H9 (cell line): ENCODE measurements at regions not wholly inside any gene's neighbourhood (a gene's known extent, or its start where the extent isn't known, plus 50 kb on each side); places are given as distances from the start of the nearest gene placed in this dataset.

Experiments used
- DNase-seq: peaks from one replicate; pipeline ENCODE4 v3.0.0-alpha.2; 2017
- H2AFZ ChIP-seq: one replicate; pipeline ENCODE4 v1.6.1; 2013; ENCODE audit warnings: mild to moderate bottlenecking, low read length, control low read depth, moderate library complexity
- H2AK5ac ChIP-seq: 2 replicates; pipeline ENCODE4 v1.6.1; 2013; ENCODE audit warnings: low read length, control low read depth, mixed read lengths; ENCODE audit not compliant: insufficient read length
- H2BK120ac ChIP-seq: one replicate; pipeline ENCODE4 v1.6.1; 2013; ENCODE audit warnings: low read depth, mild to moderate bottlenecking, low read length, control low read depth, inconsistent platforms; ENCODE audit not compliant: poor library complexity, severe bottlenecking
- H2BK12ac ChIP-seq: 2 replicates; pipeline ENCODE4 v1.6.1; 2013; ENCODE audit warnings: low read length, control low read depth, mixed read lengths, low read depth; ENCODE audit not compliant: insufficient read length
- H2BK15ac ChIP-seq: 2 replicates; pipeline ENCODE4 v1.6.1; 2013; ENCODE audit warnings: low read depth, low read length, control low read depth
- H2BK20ac ChIP-seq: one replicate; pipeline ENCODE4 v1.6.1; 2013; ENCODE audit warnings: low read depth, mild to moderate bottlenecking, low read length, control low read depth, inconsistent platforms; ENCODE audit not compliant: poor library complexity, severe bottlenecking
- H2BK5ac ChIP-seq: 2 replicates; pipeline ENCODE4 v1.6.1; 2013; ENCODE audit warnings: low read length, control low read depth, mixed read lengths; ENCODE audit not compliant: insufficient read length
- H3K14ac ChIP-seq: 2 replicates; pipeline ENCODE4 v1.6.1; 2013; ENCODE audit warnings: low read length, control low read depth; ENCODE audit not compliant: insufficient read depth
- H3K18ac ChIP-seq: 2 replicates; pipeline ENCODE4 v1.6.1; 2013; ENCODE audit warnings: low read depth, mild to moderate bottlenecking, mixed read lengths, low read length, control low read depth; ENCODE audit not compliant: insufficient read length
- H3K23ac ChIP-seq: 2 replicates; pipeline ENCODE4 v1.6.1; 2013; ENCODE audit warnings: low read length, control low read depth, mixed read lengths, low read depth; ENCODE audit not compliant: insufficient read length
- H3K23me2 ChIP-seq: 2 replicates; pipeline ENCODE4 v1.6.1; 2013; ENCODE audit warnings: low read depth, mild to moderate bottlenecking, mixed read lengths, low read length, control low read depth; ENCODE audit not compliant: insufficient read length, poor library complexity, severe bottlenecking
- H3K27ac ChIP-seq: 2 replicates; pipeline ENCODE4 v1.5.1; 2013; ENCODE audit warnings: low read length, control low read depth, mixed read lengths, low read depth; ENCODE audit not compliant: insufficient read length
- H3K27me3 ChIP-seq: 2 replicates; pipeline ENCODE4 v1.6.1; 2013; ENCODE audit warnings: low read length, control low read depth, inconsistent platforms; ENCODE audit not compliant: insufficient read depth
- H3K4ac ChIP-seq: 2 replicates; pipeline ENCODE4 v1.6.1; 2013; ENCODE audit warnings: low read depth, mild to moderate bottlenecking, control low read depth, inconsistent platforms, low read length, moderate library complexity
- H3K4me1 ChIP-seq: 2 replicates; pipeline ENCODE4 v1.6.1; 2013; ENCODE audit warnings: low read length, control low read depth, inconsistent platforms; ENCODE audit not compliant: insufficient read depth
- H3K4me2 ChIP-seq: 2 replicates; pipeline ENCODE4 v1.6.1; 2013; ENCODE audit warnings: low read length, control low read depth, mixed read lengths; ENCODE audit not compliant: insufficient read length, insufficient read depth
- H3K56ac ChIP-seq: 2 replicates; pipeline ENCODE4 v1.6.1; 2013; ENCODE audit warnings: low read depth, mild to moderate bottlenecking, mixed read lengths, low read length, control low read depth; ENCODE audit not compliant: insufficient read length
- H3K79me1 ChIP-seq: 2 replicates; pipeline ENCODE4 v1.6.1; 2013; ENCODE audit warnings: low read depth, mild to moderate bottlenecking, moderate library complexity, low read length, control low read depth, inconsistent platforms; ENCODE audit not compliant: insufficient read depth, poor library complexity, severe bottlenecking
- H3K79me2 ChIP-seq: 2 replicates; pipeline ENCODE4 v1.6.1; 2013; ENCODE audit warnings: low read length, control low read depth, inconsistent platforms; ENCODE audit not compliant: insufficient read depth
- H3K9ac ChIP-seq: 2 replicates; pipeline ENCODE4 v1.6.1; 2013; ENCODE audit warnings: low read length, control low read depth, mixed read lengths; ENCODE audit not compliant: insufficient read length; ENCODE audit errors: extremely low read depth
- H3K9me3 ChIP-seq: one replicate; pipeline ENCODE4 v1.6.1; 2013; ENCODE audit warnings: low read depth, low read length, inconsistent platforms; ENCODE audit not compliant: control insufficient read depth
- H3T11ph ChIP-seq: one replicate; pipeline ENCODE4 v1.6.1; 2013; ENCODE audit warnings: mild to moderate bottlenecking, low read length, control low read depth, inconsistent platforms
- H4K20me1 ChIP-seq: one replicate; pipeline ENCODE4 v1.6.1; 2013; ENCODE audit not compliant: control insufficient read depth, insufficient read length, insufficient read depth
- H4K5ac ChIP-seq: 2 replicates; pipeline ENCODE4 v1.6.1; 2013; ENCODE audit warnings: low read depth, mild to moderate bottlenecking, mixed read lengths, low read length, control low read depth; ENCODE audit not compliant: insufficient read length
- H4K8ac ChIP-seq: replicated peaks from 2 replicates; pipeline ENCODE4 v1.6.1; 2013; ENCODE audit warnings: low read length, control low read depth, mixed read lengths, low read depth; ENCODE audit not compliant: insufficient read length
- H4K91ac ChIP-seq: 2 replicates; pipeline ENCODE4 v1.6.1; 2013; ENCODE audit warnings: low read depth, mild to moderate bottlenecking, moderate library complexity, mixed read lengths, low read length, control low read depth; ENCODE audit not compliant: insufficient read length
- H3K27ac Mint-ChIP-seq, 3 experiments: 2 replicates in 2 of 3; 3 replicates in 1 of 3; pipeline ENCODE4 v1.8.0; 2020 to 2021; ENCODE audit warnings: mixed read lengths in 3 of 3, mild to moderate bottlenecking in 1 of 3, moderate library complexity in 1 of 3
- H3K27me3 Mint-ChIP-seq: 2 replicates; pipeline ENCODE4 v1.8.0; 2021; ENCODE audit warnings: low read depth, mild to moderate bottlenecking, moderate library complexity, mixed read lengths
- H3K36me3 Mint-ChIP-seq, 3 experiments: 2 replicates in 2 of 3; 3 replicates in 1 of 3; pipeline ENCODE4 v1.8.0; 2020 to 2021; ENCODE audit warnings: low read depth in 3 of 3, mixed read lengths in 3 of 3; ENCODE audit not compliant: insufficient read depth in 1 of 3
- H3K4me1 Mint-ChIP-seq, 2 experiments: 2 replicates each; pipeline ENCODE4 v1.8.0; 2020; ENCODE audit warnings: mixed read lengths in 2 of 2
- H3K4me3 Mint-ChIP-seq, 2 experiments: 2 replicates in 1 of 2; 3 replicates in 1 of 2; pipeline ENCODE4 v1.8.0; 2020 to 2021; ENCODE audit warnings: mild to moderate bottlenecking in 2 of 2, mixed read lengths in 2 of 2, moderate library complexity in 1 of 2
- H3K9me3 Mint-ChIP-seq, 2 experiments: 2 replicates in 1 of 2; 3 replicates in 1 of 2; pipeline ENCODE4 v1.8.0; 2020; ENCODE audit warnings: mild to moderate bottlenecking in 2 of 2, mixed read lengths in 2 of 2, moderate library complexity in 1 of 2
- CTCF ChIP-seq: fragments of 200-600 bp; sonication (generic); conservative IDR thresholded peaks from 3 replicates; pipeline ENCODE4 v1.8.0; 2021; ENCODE audit warnings: antibody characterized with exemption, mild to moderate bottlenecking
- WGBS: extraction: QIAGEN DNeasy Blood & Tissue Kit; methylation state at CpG from one replicate; pipeline ENCODE4 v1.1.7; 2013; ENCODE audit warnings: missing lambda C conversion rate, low lambda C conversion rate, mixed read lengths; ENCODE audit not compliant: insufficient read length; ENCODE audit errors: extremely low coverage; 5-methylcytosine and 5-hydroxymethylcytosine counted together

- H3K27me3 ChIP-seq, result no peaks in the 10 kb centered on the region
Observed at GRCh38 chr7:152907042-152907761, 147.7 kb downstream of the ACTR3B start.

More at GRCh38 chr7:152907042-152907761, 147.7 kb downstream of the ACTR3B start:
- H3K23ac ChIP-seq, result no peak overlapping the region
- no peaks in the 10 kb centered on the region for H3K4me1 ChIP-seq
- no peak overlapping the region for H3K4me3 Mint-ChIP-seq
- no peaks in the 10 kb centered on the region for H3K79me2 ChIP-seq
- no peaks in the 10 kb centered on the region for H4K20me1 ChIP-seq
- H4K91ac ChIP-seq, result no peak overlapping the region
- no peaks in the 10 kb centered on the region for H3K79me1 ChIP-seq
- H3K23me2 ChIP-seq, result no peaks in the 10 kb centered on the region
- H4K5ac ChIP-seq, result no peak overlapping the region
- no peaks in the 10 kb centered on the region for H3K9me3 ChIP-seq
- no peak overlapping the region for H3K27ac Mint-ChIP-seq
- no peak overlapping the region for H3K14ac ChIP-seq
- no peak overlapping the region for H3K4me2 ChIP-seq
- H2BK5ac ChIP-seq, result no peak overlapping the region
- no peak overlapping the region for H4K8ac ChIP-seq
- H2BK15ac ChIP-seq, result no peak overlapping the region
- TF ChIP-seq CTCF, result no peak
- H3K27me3 Mint-ChIP-seq, result peaks cover 4% of the 10 kb centered on the region
- no peak overlapping the region for H2AK5ac ChIP-seq
- DNase-seq, result no peak
- H3K9me3 Mint-ChIP-seq, result no peaks in the 10 kb centered on the region
- no peak overlapping the region for H3K4ac ChIP-seq
- no peak overlapping the region for H3T11ph ChIP-seq
- no peak overlapping the region for H3K27ac ChIP-seq
- H2BK120ac ChIP-seq, result no peak overlapping the region
- no peak overlapping the region for H2BK20ac ChIP-seq
- WGBS, result 100% methylated on average over 2 of the region's 11 CpGs
- H3K9ac ChIP-seq, result no peak overlapping the region
- no peak overlapping the region for H2AFZ ChIP-seq
- H3K18ac ChIP-seq, result no peak overlapping the region
- H3K36me3 Mint-ChIP-seq, result peaks cover 0 to 2% (median 0%) of the 10 kb centered on the region in 3 experiments; a peak in 1 of 7 replicates
- H3K56ac ChIP-seq, result no peak overlapping the region
- H3K4me1 Mint-ChIP-seq, result peaks cover 0 to 8% of the 10 kb centered on the region in 2 experiments; a peak in 3 of 4 replicates
- no peak overlapping the region for H2BK12ac ChIP-seq
